ENCODE measurements at regions not wholly inside any gene's neighbourhood (a gene's known extent, or its start where the extent isn't known, plus 50 kb on each side); places are given as distances from the start of the nearest gene placed in this dataset.

DNA sequence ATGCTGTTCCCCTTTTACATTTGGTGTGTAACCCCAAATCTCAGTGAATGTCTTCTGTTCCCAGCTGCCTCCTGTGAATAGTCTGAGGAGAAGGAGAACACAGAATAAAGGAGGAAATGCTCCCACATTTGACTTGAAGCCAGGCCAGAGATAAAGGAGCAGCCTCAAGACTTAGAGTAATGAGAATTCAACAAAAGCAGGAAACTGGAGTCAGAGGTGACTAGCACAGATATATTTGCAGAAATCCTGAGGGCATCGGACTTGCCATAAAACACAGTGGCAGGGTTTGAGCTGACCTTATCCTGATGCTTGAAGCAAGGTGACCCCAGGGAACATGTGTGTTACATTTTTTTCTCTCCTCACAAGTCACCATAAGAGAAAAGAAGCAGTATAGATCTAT, 291.4 kb upstream of the RND3 start:
- no peaks in the 10 kb centered on the region for H3K9me3 ChIP-seq (ENCODE audit: control insufficient read depth in 2 of 2, insufficient read depth in 1 of 2, low read length in 1 of 2)
- H3K36me3 ChIP-seq (ENCODE audit: control insufficient read depth in 2 of 2, insufficient read depth in 2 of 2, low read length in 1 of 2) = no peaks in the 10 kb centered on the region
- WGBS = 12% methylated on average over 1 of the region's 1 CpG
- H3K4me3 ChIP-seq (ENCODE audit: low read length in 2 of 2) = no peak overlapping the region
- no peak overlapping the region for H3K27ac ChIP-seq (ENCODE audit: low read depth in 1 of 2, low read length in 1 of 2)
- no peak for DNase-seq (ENCODE audit: low read depth in 6 of 9, low spot score in 9 of 9)
- H3K4me1 ChIP-seq (ENCODE audit: control insufficient read depth in 2 of 2, insufficient read depth in 2 of 2, low read length in 2 of 2) = no peaks in the 10 kb centered on the region
- H3K27me3 ChIP-seq (ENCODE audit: control insufficient read depth in 2 of 2, insufficient read depth in 1 of 2, low read length in 1 of 2) = no peaks in the 10 kb centered on the region

DNA sequence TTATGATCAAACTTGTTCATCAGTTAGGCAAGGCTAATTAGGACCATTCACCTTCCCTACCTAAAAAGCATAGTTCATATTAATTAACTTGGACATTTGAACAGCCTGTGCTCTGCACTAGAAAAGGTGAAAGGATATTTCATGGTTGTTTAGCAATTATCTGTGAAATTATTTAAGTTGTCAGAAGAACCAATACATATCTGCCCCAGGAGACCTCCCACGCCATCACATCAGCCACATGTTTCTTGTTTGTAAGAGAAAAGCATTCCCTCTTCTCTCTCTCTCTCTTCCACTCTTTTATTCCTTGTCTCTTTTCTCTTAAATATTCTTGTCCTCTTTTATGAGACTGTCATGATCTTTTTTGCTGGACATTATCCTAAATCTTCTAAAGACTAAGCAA, 282.0 kb upstream of the RND3 start:
- H3K36me3 ChIP-seq (ENCODE audit: control insufficient read depth in 2 of 2, insufficient read depth in 2 of 2, low read length in 1 of 2) = no peaks in the 10 kb centered on the region
- no peaks in the 10 kb centered on the region for H3K27me3 ChIP-seq (ENCODE audit: control insufficient read depth in 2 of 2, insufficient read depth in 1 of 2, low read length in 1 of 2)
- no peak overlapping the region for H3K4me3 ChIP-seq (ENCODE audit: low read length in 2 of 2)
- H3K27ac ChIP-seq (ENCODE audit: low read depth in 1 of 2, low read length in 1 of 2) = no peak overlapping the region
- no peak for DNase-seq (ENCODE audit: low read depth in 6 of 9, low spot score in 9 of 9)
- no peaks in the 10 kb centered on the region for H3K9me3 ChIP-seq (ENCODE audit: control insufficient read depth in 2 of 2, insufficient read depth in 1 of 2, low read length in 1 of 2)
- no peaks in the 10 kb centered on the region for H3K4me1 ChIP-seq (ENCODE audit: control insufficient read depth in 2 of 2, insufficient read depth in 2 of 2, low read length in 2 of 2)
- WGBS = 91% methylated on average over 1 of the region's 1 CpG

GRCh38 chr2:150767991-150768746, 280.7 kb upstream of the RND3 start:
- Histone ChIP-seq H3K9me3 (ENCODE audit: control insufficient read depth in 2 of 2, insufficient read depth in 1 of 2, low read length in 1 of 2) (no peaks in the 10 kb centered on the region), H3K36me3 (ENCODE audit: control insufficient read depth in 2 of 2, insufficient read depth in 2 of 2, low read length in 1 of 2) (no peaks in the 10 kb centered on the region), H3K4me3 (ENCODE audit: low read length in 2 of 2) (no peak overlapping the region), H3K27me3 (ENCODE audit: control insufficient read depth in 2 of 2, insufficient read depth in 1 of 2, low read length in 1 of 2) (no peaks in the 10 kb centered on the region), H3K27ac (ENCODE audit: low read depth in 1 of 2, low read length in 1 of 2) (no peak overlapping the region), H3K4me1 (ENCODE audit: control insufficient read depth in 2 of 2, insufficient read depth in 2 of 2, low read length in 2 of 2) (no peaks in the 10 kb centered on the region)
- 79% methylated on average over 5 of the region's 5 CpGs for WGBS
- DNase-seq (ENCODE audit: low read depth in 6 of 9, low spot score in 9 of 9) = no peak

DNA sequence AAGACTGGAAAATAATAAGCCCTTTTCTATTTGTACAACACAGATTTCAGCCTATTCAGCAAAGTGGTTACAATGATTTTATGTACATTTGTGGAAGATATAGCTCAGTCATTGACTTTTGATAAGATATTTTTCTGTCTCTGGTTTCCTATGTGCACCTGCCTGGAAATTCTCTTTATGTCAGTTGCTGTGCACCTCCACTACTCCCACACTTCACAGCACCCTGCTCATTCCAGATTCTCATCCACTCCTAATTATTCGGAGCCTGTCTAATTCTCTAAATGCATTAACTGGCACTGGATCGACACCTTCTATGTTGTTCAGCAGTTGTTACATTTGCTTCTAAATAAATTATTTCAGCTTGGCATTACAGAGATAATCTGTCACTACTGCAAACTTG, 275.1 kb upstream of the RND3 start:
- 47% methylated on average over 2 of the region's 2 CpGs for WGBS
- no peak for DNase-seq (ENCODE audit: low read depth in 6 of 9, low spot score in 9 of 9)
- no peaks in the 10 kb centered on the region for H3K36me3 ChIP-seq (ENCODE audit: control insufficient read depth in 2 of 2, insufficient read depth in 2 of 2, low read length in 1 of 2)

GRCh38 chr2:150759531-150759930, 272.1 kb upstream of the RND3 start:
- H3K4me3 ChIP-seq (ENCODE audit: low read length in 2 of 2) = no peak overlapping the region

More for the DNA sequence above, 275.1 kb upstream of the RND3 start:
- no peaks in the 10 kb centered on the region for H3K27me3 ChIP-seq (ENCODE audit: control insufficient read depth in 2 of 2, insufficient read depth in 1 of 2, low read length in 1 of 2)
- H3K4me3 ChIP-seq (ENCODE audit: low read length in 2 of 2) = no peak overlapping the region
- H3K9me3 ChIP-seq (ENCODE audit: control insufficient read depth in 2 of 2, insufficient read depth in 1 of 2, low read length in 1 of 2) = no peaks in the 10 kb centered on the region
- no peaks in the 10 kb centered on the region for H3K4me1 ChIP-seq (ENCODE audit: control insufficient read depth in 2 of 2, insufficient read depth in 2 of 2, low read length in 2 of 2)
- no peak overlapping the region for H3K27ac ChIP-seq (ENCODE audit: low read depth in 1 of 2, low read length in 1 of 2)

GRCh38 chr2:150759106-150759505, 271.6 kb upstream of the RND3 start:
- Histone ChIP-seq H3K9me3 (ENCODE audit: control insufficient read depth in 2 of 2, insufficient read depth in 1 of 2, low read length in 1 of 2) (no peaks in the 10 kb centered on the region), H3K27me3 (ENCODE audit: control insufficient read depth in 2 of 2, insufficient read depth in 1 of 2, low read length in 1 of 2) (no peaks in the 10 kb centered on the region), H3K4me1 (ENCODE audit: control insufficient read depth in 2 of 2, insufficient read depth in 2 of 2, low read length in 2 of 2) (no peaks in the 10 kb centered on the region), H3K36me3 (ENCODE audit: control insufficient read depth in 2 of 2, insufficient read depth in 2 of 2, low read length in 1 of 2) (no peaks in the 10 kb centered on the region), H3K27ac (ENCODE audit: low read depth in 1 of 2, low read length in 1 of 2) (no peak overlapping the region), H3K4me3 (ENCODE audit: low read length in 2 of 2) (no peak overlapping the region)
- WGBS = 85% methylated on average over 3 of the region's 3 CpGs
- no peak for DNase-seq (ENCODE audit: low read depth in 6 of 9, low spot score in 9 of 9)

More at GRCh38 chr2:150759531-150759930, 272.1 kb upstream of the RND3 start:
- WGBS = 0% methylated on average over 1 of the region's 1 CpG
- no peaks in the 10 kb centered on the region for H3K9me3 ChIP-seq (ENCODE audit: control insufficient read depth in 2 of 2, insufficient read depth in 1 of 2, low read length in 1 of 2)
- H3K27ac ChIP-seq (ENCODE audit: low read depth in 1 of 2, low read length in 1 of 2) = no peak overlapping the region
- no peaks in the 10 kb centered on the region for H3K27me3 ChIP-seq (ENCODE audit: control insufficient read depth in 2 of 2, insufficient read depth in 1 of 2, low read length in 1 of 2)
- H3K4me1 ChIP-seq (ENCODE audit: control insufficient read depth in 2 of 2, insufficient read depth in 2 of 2, low read length in 2 of 2) = no peaks in the 10 kb centered on the region
- no peak for DNase-seq (ENCODE audit: low read depth in 6 of 9, low spot score in 9 of 9)
- no peaks in the 10 kb centered on the region for H3K36me3 ChIP-seq (ENCODE audit: control insufficient read depth in 2 of 2, insufficient read depth in 2 of 2, low read length in 1 of 2)

- no peaks in the 10 kb centered on the region for H3K9me3 ChIP-seq (ENCODE audit: control insufficient read depth in 2 of 2, insufficient read depth in 1 of 2, low read length in 1 of 2)
- H3K27ac ChIP-seq (ENCODE audit: low read depth in 1 of 2, low read length in 1 of 2) = no peak overlapping the region
Observed at GRCh38 chr2:150752229-150752628, 264.8 kb upstream of the RND3 start.

GRCh38 chr2:150750720-150751119, 263.3 kb upstream of the RND3 start:
- Histone ChIP-seq H3K4me1 (ENCODE audit: control insufficient read depth in 2 of 2, insufficient read depth in 2 of 2, low read length in 2 of 2) (no peaks in the 10 kb centered on the region), H3K36me3 (ENCODE audit: control insufficient read depth in 2 of 2, insufficient read depth in 2 of 2, low read length in 1 of 2) (no peaks in the 10 kb centered on the region), H3K27me3 (ENCODE audit: control insufficient read depth in 2 of 2, insufficient read depth in 1 of 2, low read length in 1 of 2) (no peaks in the 10 kb centered on the region), H3K9me3 (ENCODE audit: control insufficient read depth in 2 of 2, insufficient read depth in 1 of 2, low read length in 1 of 2) (no peaks in the 10 kb centered on the region), H3K4me3 (ENCODE audit: low read length in 2 of 2) (no peak overlapping the region), H3K27ac (ENCODE audit: low read depth in 1 of 2, low read length in 1 of 2) (no peak overlapping the region)
- no peak for DNase-seq (ENCODE audit: low read depth in 6 of 9, low spot score in 9 of 9)
- WGBS = 97% methylated on average over 1 of the region's 1 CpG

More at GRCh38 chr2:150752229-150752628, 264.8 kb upstream of the RND3 start:
- H3K4me3 ChIP-seq (ENCODE audit: low read length in 2 of 2) = no peak overlapping the region
- no peaks in the 10 kb centered on the region for H3K36me3 ChIP-seq (ENCODE audit: control insufficient read depth in 2 of 2, insufficient read depth in 2 of 2, low read length in 1 of 2)
- no peaks in the 10 kb centered on the region for H3K4me1 ChIP-seq (ENCODE audit: control insufficient read depth in 2 of 2, insufficient read depth in 2 of 2, low read length in 2 of 2)
- no peaks in the 10 kb centered on the region for H3K27me3 ChIP-seq (ENCODE audit: control insufficient read depth in 2 of 2, insufficient read depth in 1 of 2, low read length in 1 of 2)
- DNase-seq (ENCODE audit: low read depth in 6 of 9, low spot score in 9 of 9) = no peak

DNA sequence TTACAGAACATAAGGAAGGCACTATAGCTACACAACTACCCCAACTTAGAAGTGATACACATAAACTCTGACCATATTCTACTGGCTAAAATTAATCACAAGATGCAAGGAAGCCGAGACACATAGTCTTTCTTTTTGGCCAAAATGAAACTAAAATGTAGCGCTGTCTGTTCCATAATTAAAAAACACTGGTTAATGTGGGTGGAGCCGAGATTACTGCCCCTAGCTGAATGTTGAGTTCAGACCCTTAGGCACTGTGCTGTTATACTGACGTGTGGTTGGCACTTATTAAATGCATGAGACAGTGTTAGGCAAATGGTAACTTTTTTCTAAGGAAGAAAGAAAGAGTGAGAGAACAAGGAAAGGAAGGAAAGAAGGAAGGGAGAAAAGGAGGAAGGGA, 254.6 kb upstream of the RND3 start:
- Histone ChIP-seq H3K4me3 (ENCODE audit: low read length in 2 of 2) (no peak overlapping the region), H3K27me3 (ENCODE audit: control insufficient read depth in 2 of 2, insufficient read depth in 1 of 2, low read length in 1 of 2) (no peaks in the 10 kb centered on the region), H3K36me3 (ENCODE audit: control insufficient read depth in 2 of 2, insufficient read depth in 2 of 2, low read length in 1 of 2) (no peaks in the 10 kb centered on the region), H3K9me3 (ENCODE audit: control insufficient read depth in 2 of 2, insufficient read depth in 1 of 2, low read length in 1 of 2) (no peaks in the 10 kb centered on the region), H3K27ac (ENCODE audit: low read depth in 1 of 2, low read length in 1 of 2) (no peak overlapping the region), H3K4me1 (ENCODE audit: control insufficient read depth in 2 of 2, insufficient read depth in 2 of 2, low read length in 2 of 2) (no peaks in the 10 kb centered on the region)
- WGBS = 92% methylated on average over 4 of the region's 4 CpGs
- no peak for DNase-seq (ENCODE audit: low read depth in 6 of 9, low spot score in 9 of 9)

Measured in thymus (tissue), 11 donors.